DMS 273 (cell line): ENCODE measurements at regions not wholly inside any gene's neighbourhood (a gene's known extent, or its start where the extent isn't known, plus 50 kb on each side); places are given as distances from the start of the nearest gene placed in this dataset.

Experiments
- DNase-seq: peaks from one replicate; lab custom pipeline; 2025; ENCODE audit not compliant: unreplicated experiment; lab: John Stamatoyannopoulos, UW

GRCh38 chr1:222301652-222302051 is 246.3 kb downstream of the HHIPL2 start:
- no peak for DNase-seq

GRCh38 chr1:222299524-222299923 is 248.4 kb downstream of the HHIPL2 start:
- DNase-seq, result no peak

- DNase-seq, result no peak
Observed at GRCh38 chr1:222290866-222291265, 257.0 kb downstream of the HHIPL2 start.

GRCh38 chr1:222288053-222288452 is 259.9 kb downstream of the HHIPL2 start:
- no peak for DNase-seq

- DNase-seq, result no peak
Observed at GRCh38 chr1:222286011-222286410, 261.9 kb downstream of the HHIPL2 start.

GRCh38 chr1:222285526-222285925 is 262.4 kb downstream of the HHIPL2 start:
- no peak for DNase-seq

GRCh38 chr1:222284466-222284865 is 263.4 kb downstream of the HHIPL2 start:
- DNase-seq, result no peak

GRCh38 chr1:222283147-222283768 is 264.6 kb downstream of the HHIPL2 start:
- DNase-seq, result no peak

- DNase-seq, result peak; percentile 14
Observed at GRCh38 chr1:222279591-222279990, 268.3 kb downstream of the HHIPL2 start.

- no peak for DNase-seq
Observed at GRCh38 chr1:222278501-222278900, 269.4 kb downstream of the HHIPL2 start.

- peak; percentile 72 for DNase-seq
Observed at GRCh38 chr1:222275729-222276465, 272.0 kb downstream of the HHIPL2 start.

- no peak for DNase-seq
Observed at GRCh38 chr1:222275001-222275728, 272.7 kb downstream of the HHIPL2 start.

GRCh38 chr1:222266223-222267196 is 281.4 kb downstream of the HHIPL2 start:
- DNase-seq, result no peak

- DNase-seq, result peak; percentile 28
Observed at GRCh38 chr1:222263791-222264190, 284.1 kb downstream of the HHIPL2 start.

GRCh38 chr1:222257027-222257426 is 290.9 kb downstream of the HHIPL2 start:
- no peak for DNase-seq

- DNase-seq, result no peak
Observed at GRCh38 chr1:222256058-222256457, 291.8 kb downstream of the HHIPL2 start.

GRCh38 chr1:222252788-222253187 is 295.1 kb downstream of the HHIPL2 start:
- DNase-seq, result no peak

GRCh38 chr1:222251847-222252246 is 296.1 kb downstream of the HHIPL2 start:
- no peak for DNase-seq

- DNase-seq, result peak; percentile 22
Observed at GRCh38 chr1:222250376-222250775, 297.5 kb downstream of the HHIPL2 start.

GRCh38 chr1:222247811-222248310 is 300.0 kb downstream of the HHIPL2 start:
- DNase-seq, result peak; percentile 67

GRCh38 chr1:222247081-222247480 is 300.8 kb downstream of the HHIPL2 start:
- peak; percentile 47 for DNase-seq
